Hepatocyte (in vitro differentiated cells): ENCODE measurements at regions not wholly inside any gene's neighbourhood (a gene's known extent, or its start where the extent isn't known, plus 50 kb on each side); places are given as distances from the start of the nearest gene placed in this dataset.

Source experiments
- EZH2 ChIP-seq: fragments of 200-600 bp; sonication (generic); IDR thresholded peaks from 2 replicates; pipeline ENCODE4 v1.6.1; 2016; ENCODE audit warnings: antibody characterized with exemption, mild to moderate bottlenecking, borderline replicate concordance
- EZH2phosphoT487 ChIP-seq: fragments of 200-600 bp; sonication (generic); IDR thresholded peaks from one replicate; pipeline ENCODE4 v1.6.1; 2018; ENCODE audit warnings: antibody characterized with exemption, mild to moderate bottlenecking, low read depth, moderate library complexity; ENCODE audit not compliant: unreplicated experiment, severe bottlenecking
- TF ChIP-seq, protein P1 (sequence below): fragments of 200-600 bp; sonication (generic); IDR thresholded peaks from 2 replicates; pipeline ENCODE4 v1.5.1; 2016; ENCODE audit warnings: antibody characterized with exemption, mild to moderate bottlenecking; ENCODE audit not compliant: poor library complexity

DNA sequence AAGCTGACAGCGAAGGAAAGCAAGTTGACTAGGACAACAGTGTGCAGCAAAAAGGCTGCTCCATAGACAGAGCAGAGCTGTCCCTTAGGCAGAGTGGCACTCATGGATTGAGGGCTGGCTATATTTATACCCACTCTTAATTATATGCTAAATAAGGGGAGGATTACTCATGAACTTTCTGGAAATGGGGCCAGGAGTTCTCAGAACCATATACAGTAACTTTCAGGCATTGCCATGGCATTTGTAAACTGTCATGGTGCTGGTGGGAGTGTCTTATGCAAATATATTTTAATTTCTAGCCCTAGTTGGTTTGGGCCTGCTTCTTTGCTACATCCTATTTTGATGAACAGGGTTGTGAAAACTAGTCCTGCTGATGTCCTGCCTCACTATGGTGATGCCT is 279.5 kb upstream of the MGAT5 start:
- TF ChIP-seq, protein P1, sequence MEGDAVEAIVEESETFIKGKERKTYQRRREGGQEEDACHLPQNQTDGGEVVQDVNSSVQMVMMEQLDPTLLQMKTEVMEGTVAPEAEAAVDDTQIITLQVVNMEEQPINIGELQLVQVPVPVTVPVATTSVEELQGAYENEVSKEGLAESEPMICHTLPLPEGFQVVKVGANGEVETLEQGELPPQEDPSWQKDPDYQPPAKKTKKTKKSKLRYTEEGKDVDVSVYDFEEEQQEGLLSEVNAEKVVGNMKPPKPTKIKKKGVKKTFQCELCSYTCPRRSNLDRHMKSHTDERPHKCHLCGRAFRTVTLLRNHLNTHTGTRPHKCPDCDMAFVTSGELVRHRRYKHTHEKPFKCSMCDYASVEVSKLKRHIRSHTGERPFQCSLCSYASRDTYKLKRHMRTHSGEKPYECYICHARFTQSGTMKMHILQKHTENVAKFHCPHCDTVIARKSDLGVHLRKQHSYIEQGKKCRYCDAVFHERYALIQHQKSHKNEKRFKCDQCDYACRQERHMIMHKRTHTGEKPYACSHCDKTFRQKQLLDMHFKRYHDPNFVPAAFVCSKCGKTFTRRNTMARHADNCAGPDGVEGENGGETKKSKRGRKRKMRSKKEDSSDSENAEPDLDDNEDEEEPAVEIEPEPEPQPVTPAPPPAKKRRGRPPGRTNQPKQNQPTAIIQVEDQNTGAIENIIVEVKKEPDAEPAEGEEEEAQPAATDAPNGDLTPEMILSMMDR, result no peak
- TF ChIP-seq EZH2phosphoT487, result no peak
- TF ChIP-seq EZH2, result no peak
